Activated T-cell treated with anti-CD3 and anti-CD28 coated beads, Interleukin-2, amount 50 U/mL, for 4 hours (primary cell): ENCODE measurements at regions not wholly inside any gene's neighbourhood (a gene's known extent, or its start where the extent isn't known, plus 50 kb on each side); places are given as distances from the start of the nearest gene placed in this dataset.

ENCODE experiments used
- ATAC-seq, 2 donors: fragments of 200-7000 bp; cut with Tn5 transposase; one replicate each; pipeline ENCODE4 v1.10.0; 2021
- DNase-seq: peaks from one replicate; pipeline ENCODE4 v3.0.0-alpha.2; 2020
- H3K27me3 Mint-ChIP-seq: one replicate; pipeline ENCODE4 v1.8.0; 2021; ENCODE audit warnings: low read depth, mixed read lengths
- H3K36me3 Mint-ChIP-seq: one replicate; pipeline ENCODE4 v1.8.0; 2022; ENCODE audit warnings: mixed read lengths; ENCODE audit not compliant: insufficient read depth
- H3K4me1 Mint-ChIP-seq: one replicate; pipeline ENCODE4 v1.8.0; 2021; ENCODE audit warnings: low read depth, mixed read lengths
- H3K4me3 Mint-ChIP-seq: one replicate; pipeline ENCODE4 v1.8.0; 2021; ENCODE audit warnings: mild to moderate bottlenecking, moderate library complexity, mixed read lengths
- H3K9me3 Mint-ChIP-seq: one replicate; pipeline ENCODE4 v1.8.0; 2021; ENCODE audit warnings: mixed read lengths

GRCh38 chr4:138021139-138021830 is 220.9 kb downstream of the SLC7A11 start:
- no peaks in the 10 kb centered on the region for H3K27me3 Mint-ChIP-seq

DNA sequence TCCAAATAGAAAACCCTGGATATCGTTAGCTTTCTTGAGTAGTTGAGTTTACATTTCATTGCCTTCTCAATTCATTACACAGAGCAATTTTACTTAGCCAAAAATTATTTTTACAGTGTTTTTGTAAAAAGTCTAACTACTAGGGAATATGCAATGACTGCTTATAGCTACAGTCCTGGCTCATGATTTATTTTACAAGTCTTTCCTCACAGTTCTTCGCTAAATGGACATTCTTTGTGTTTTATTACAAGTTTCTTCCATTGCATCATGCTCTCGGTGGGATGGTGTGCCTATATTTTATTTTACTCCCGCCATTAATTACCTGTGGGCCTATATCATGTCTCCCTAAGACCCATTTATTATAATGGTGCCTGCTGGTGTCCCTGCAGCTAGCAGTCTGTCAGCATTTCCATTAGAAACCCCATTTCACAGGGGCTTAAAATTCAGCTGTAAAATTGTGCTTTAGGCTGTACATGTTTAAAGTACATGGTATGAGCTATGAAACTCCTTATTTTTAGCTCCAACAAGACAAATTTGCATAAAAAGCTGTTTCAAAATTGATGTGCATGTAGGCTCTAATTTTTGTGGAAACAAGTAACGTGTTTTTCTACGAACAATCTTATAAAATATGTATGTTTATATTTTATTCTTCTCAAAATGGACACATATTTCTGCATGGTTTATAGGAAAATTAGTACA is 227.4 kb downstream of the SLC7A11 start:
- DNase-seq = no peak
- Mint-ChIP-seq H3K27me3 (no peaks in the 10 kb centered on the region), H3K4me3 (no peak overlapping the region), H3K36me3 (no peaks in the 10 kb centered on the region), H3K4me1 (no peaks in the 10 kb centered on the region), H3K9me3 (no peaks in the 10 kb centered on the region)
- no peak for ATAC-seq

More at GRCh38 chr4:138021139-138021830, 220.9 kb downstream of the SLC7A11 start:
- DNase-seq (no peak), ATAC-seq (no peak)
- Mint-ChIP-seq H3K9me3 (no peaks in the 10 kb centered on the region), H3K36me3 (no peaks in the 10 kb centered on the region), H3K4me1 (no peaks in the 10 kb centered on the region), H3K4me3 (no peak overlapping the region)

DNA sequence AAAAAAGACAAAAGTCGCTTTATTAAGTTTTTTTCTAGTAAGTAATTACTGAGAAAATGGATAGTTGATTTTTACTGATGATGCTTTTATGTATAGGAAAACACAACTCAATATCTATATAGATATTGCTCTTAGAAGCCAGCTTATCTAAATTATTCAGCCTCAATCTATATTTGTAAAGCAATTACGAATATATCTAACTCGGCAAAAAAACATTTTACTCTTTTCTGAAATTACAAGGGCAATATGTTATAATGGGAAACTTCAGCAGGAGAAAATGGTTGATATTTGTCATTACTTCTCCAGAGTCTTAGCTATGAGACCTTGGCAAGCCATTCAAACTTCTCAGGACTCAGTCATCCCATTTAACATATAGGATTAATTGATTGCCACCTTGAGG is 228.5 kb downstream of the SLC7A11 start:
- Mint-ChIP-seq H3K9me3 (no peaks in the 10 kb centered on the region), H3K27me3 (no peaks in the 10 kb centered on the region)
- ATAC-seq = no peak

DNA sequence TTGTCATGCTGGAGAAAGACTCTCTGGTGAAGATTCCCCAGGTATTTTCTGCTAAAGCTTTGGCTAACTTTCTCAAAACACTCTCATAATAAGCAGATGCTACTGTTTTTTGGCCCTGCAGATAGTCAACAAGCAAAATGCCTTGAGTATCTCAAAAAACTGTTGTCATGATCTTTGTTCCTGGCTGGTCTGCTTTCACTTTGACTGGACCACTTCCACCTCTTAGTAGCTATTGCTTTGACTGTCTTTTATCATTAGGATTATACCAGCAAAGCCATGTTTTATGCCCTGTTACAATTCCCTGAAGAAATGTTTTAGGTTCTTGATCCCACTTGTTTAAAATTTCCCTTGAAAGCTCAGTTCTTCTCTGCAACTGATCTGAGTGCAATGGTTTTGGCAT is 231.5 kb downstream of the SLC7A11 start:
- no peak for ATAC-seq
- DNase-seq = no peak
- H3K36me3 Mint-ChIP-seq = no peaks in the 10 kb centered on the region
- no peaks in the 10 kb centered on the region for H3K9me3 Mint-ChIP-seq
- H3K4me3 Mint-ChIP-seq = no peak overlapping the region
- no peaks in the 10 kb centered on the region for H3K4me1 Mint-ChIP-seq
- no peaks in the 10 kb centered on the region for H3K27me3 Mint-ChIP-seq

More for the DNA sequence above, 228.5 kb downstream of the SLC7A11 start:
- no peak overlapping the region for H3K4me3 Mint-ChIP-seq
- DNase-seq = no peak
- no peaks in the 10 kb centered on the region for H3K4me1 Mint-ChIP-seq
- H3K36me3 Mint-ChIP-seq = no peaks in the 10 kb centered on the region

GRCh38 chr4:138007572-138007971 is 234.6 kb downstream of the SLC7A11 start:
- H3K27me3 Mint-ChIP-seq = no peaks in the 10 kb centered on the region
- ATAC-seq (no peak), DNase-seq (no peak)
- H3K4me3 Mint-ChIP-seq = no peak overlapping the region
- no peaks in the 10 kb centered on the region for H3K36me3 Mint-ChIP-seq
- H3K4me1 Mint-ChIP-seq = no peaks in the 10 kb centered on the region
- H3K9me3 Mint-ChIP-seq = no peaks in the 10 kb centered on the region

- DNase-seq (no peak), ATAC-seq (no peak)
- Mint-ChIP-seq H3K4me3 (no peak overlapping the region), H3K36me3 (no peaks in the 10 kb centered on the region), H3K9me3 (peaks cover 4% of the 10 kb centered on the region), H3K27me3 (no peaks in the 10 kb centered on the region), H3K4me1 (no peaks in the 10 kb centered on the region)
Measured at GRCh38 chr4:138005486-138005885, 236.7 kb downstream of the SLC7A11 start.

DNA sequence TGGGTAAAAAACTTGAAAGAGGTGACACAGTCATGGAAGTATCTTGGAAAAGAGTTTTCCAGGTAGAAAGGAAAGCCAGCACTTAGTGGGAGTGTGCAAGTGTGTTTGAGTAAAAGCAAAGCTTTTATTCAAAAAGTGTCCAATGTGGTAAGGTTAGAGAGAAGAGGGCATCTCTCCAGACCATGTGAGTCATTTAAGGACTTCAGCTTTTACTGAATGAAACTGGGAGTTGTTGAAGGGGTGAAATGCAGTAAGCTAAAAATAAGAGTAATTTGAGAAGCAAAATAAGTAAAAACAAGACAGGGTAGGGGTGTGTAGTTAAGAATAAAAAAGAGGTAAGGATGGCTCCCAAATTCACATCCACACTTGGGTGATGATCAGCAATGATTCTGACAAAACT is 238.9 kb downstream of the SLC7A11 start:
- Mint-ChIP-seq H3K4me3 (no peak overlapping the region), H3K9me3 (peaks cover 4% of the 10 kb centered on the region), H3K27me3 (no peaks in the 10 kb centered on the region), H3K36me3 (no peaks in the 10 kb centered on the region), H3K4me1 (no peaks in the 10 kb centered on the region)
- ATAC-seq (no peak), DNase-seq (no peak)

DNA sequence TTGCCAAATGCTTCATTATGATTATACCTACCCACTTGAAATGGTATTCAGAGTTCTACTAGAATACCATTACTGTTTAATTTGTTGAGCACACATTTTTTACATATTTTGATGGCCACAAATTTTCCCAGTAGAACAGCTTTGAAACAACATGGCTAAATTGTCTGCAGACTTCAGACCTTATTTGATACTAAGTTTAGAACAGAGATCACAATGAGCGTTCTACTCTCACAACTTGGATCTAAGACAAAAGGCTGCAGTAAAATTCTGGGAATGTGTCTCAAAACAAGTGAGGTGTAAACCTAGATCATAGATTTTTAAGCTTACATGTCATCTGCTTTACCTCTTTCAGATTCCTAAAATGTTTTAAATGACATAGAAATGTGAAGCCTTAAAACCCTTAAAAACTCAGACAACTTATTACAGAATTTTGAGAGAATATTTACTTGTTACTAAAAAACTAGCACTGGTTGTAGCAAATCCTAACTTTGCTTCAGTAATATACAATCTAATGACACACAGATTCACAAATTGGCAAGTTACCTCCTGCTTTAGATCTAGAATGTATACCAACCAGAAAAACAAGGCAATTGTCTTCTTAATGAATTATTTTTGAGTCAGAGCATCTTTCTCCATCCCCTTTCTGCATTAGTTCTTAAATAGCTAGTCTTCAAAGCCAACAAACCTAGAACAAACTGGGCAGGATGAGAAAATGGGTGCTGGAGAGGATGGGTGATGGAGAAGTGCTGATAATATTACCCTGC is 243.3 kb downstream of the SLC7A11 start:
- H3K4me1 Mint-ChIP-seq = no peaks in the 10 kb centered on the region
- no peaks in the 10 kb centered on the region for H3K36me3 Mint-ChIP-seq
- no peak overlapping the region for H3K4me3 Mint-ChIP-seq
- H3K27me3 Mint-ChIP-seq = no peaks in the 10 kb centered on the region
- no peak for DNase-seq
- peaks cover 4% of the 10 kb centered on the region for H3K9me3 Mint-ChIP-seq
- ATAC-seq = no peak

DNA sequence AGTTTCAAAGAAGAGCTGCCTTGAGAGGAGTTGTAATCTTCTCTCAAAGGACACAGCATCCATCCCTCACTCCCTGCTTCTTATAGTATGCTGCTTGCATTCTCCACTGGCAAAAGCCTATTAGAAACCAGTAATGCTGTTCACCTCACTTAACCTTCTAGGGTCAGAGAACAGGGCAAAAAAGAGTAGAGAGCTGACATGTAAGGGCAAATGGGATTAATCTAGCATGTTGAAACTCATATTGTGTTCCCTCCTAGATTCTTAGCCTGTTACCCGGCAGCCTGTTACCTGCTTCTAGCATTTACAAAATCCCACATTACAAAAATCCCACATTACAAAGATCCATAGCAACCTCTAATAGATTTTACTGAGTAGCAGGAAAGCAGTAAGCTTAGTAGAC is 244.7 kb downstream of the SLC7A11 start:
- ATAC-seq (no peak), DNase-seq (no peak)
- peaks cover 4% of the 10 kb centered on the region for H3K9me3 Mint-ChIP-seq

DNA sequence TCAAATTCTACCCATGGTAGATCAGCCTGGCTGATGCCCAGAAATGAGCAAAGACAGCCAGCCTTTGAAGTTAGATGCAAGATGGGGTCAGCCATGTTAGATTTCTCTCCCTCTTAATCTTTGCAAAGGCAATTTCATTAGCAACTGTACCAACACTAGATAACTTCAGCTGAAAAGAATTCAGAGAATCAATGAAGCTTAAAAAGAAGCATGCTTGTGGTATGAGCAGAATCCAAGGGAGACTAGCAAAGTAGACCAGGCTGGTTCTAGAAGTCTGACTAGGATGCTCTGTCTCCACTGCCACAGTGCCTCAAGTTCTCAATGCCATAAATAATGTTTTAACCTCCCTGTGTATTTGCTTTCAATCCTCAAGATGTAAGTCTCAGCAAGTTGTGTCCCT is 247.3 kb downstream of the SLC7A11 start:
- H3K27me3 Mint-ChIP-seq = no peaks in the 10 kb centered on the region

More for the DNA sequence above, 244.7 kb downstream of the SLC7A11 start:
- no peaks in the 10 kb centered on the region for H3K4me1 Mint-ChIP-seq
- H3K27me3 Mint-ChIP-seq = no peaks in the 10 kb centered on the region
- H3K4me3 Mint-ChIP-seq = no peak overlapping the region
- no peaks in the 10 kb centered on the region for H3K36me3 Mint-ChIP-seq

GRCh38 chr4:137993232-137993631 is 248.9 kb downstream of the SLC7A11 start:
- H3K4me3 Mint-ChIP-seq = no peak overlapping the region
- H3K9me3 Mint-ChIP-seq = peaks cover 3% of the 10 kb centered on the region
- no peaks in the 10 kb centered on the region for H3K36me3 Mint-ChIP-seq
- ATAC-seq (no peak), DNase-seq (no peak)
- no peaks in the 10 kb centered on the region for H3K4me1 Mint-ChIP-seq
- no peaks in the 10 kb centered on the region for H3K27me3 Mint-ChIP-seq

More for the DNA sequence above, 247.3 kb downstream of the SLC7A11 start:
- ATAC-seq (no peak), DNase-seq (no peak)
- H3K9me3 Mint-ChIP-seq = no peaks in the 10 kb centered on the region
- H3K36me3 Mint-ChIP-seq = no peaks in the 10 kb centered on the region
- no peaks in the 10 kb centered on the region for H3K4me1 Mint-ChIP-seq
- H3K4me3 Mint-ChIP-seq = no peak overlapping the region

DNA sequence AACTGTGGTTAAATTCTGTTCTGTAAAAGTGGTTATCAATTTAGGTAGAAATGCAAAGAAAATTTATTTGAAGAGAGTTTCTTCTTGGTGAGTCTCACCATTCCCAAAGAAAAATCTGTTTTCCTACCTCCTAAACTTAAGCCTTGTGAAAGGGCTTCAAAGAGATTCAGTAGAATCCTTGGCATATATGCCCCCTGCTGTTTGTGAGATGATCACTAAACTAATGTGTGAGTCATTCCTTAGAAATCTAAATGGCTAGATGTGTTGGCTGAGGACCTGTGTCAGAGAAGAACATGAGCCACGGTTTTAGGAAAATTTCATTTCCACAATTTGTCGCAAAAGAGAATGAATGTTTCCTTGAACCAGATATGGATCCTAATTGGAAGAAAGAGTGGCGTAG is 260.9 kb downstream of the SLC7A11 start:
- no peaks in the 10 kb centered on the region for H3K27me3 Mint-ChIP-seq
- no peak for ATAC-seq
- H3K4me1 Mint-ChIP-seq = no peaks in the 10 kb centered on the region
- no peak overlapping the region for H3K4me3 Mint-ChIP-seq
- H3K36me3 Mint-ChIP-seq = no peaks in the 10 kb centered on the region
- H3K9me3 Mint-ChIP-seq = peaks cover 4% of the 10 kb centered on the region
- no peak for DNase-seq

- no peak for DNase-seq
- no peaks in the 10 kb centered on the region for H3K27me3 Mint-ChIP-seq
- no peaks in the 10 kb centered on the region for H3K36me3 Mint-ChIP-seq
- H3K4me3 Mint-ChIP-seq = no peak overlapping the region
- no peak for ATAC-seq
- H3K4me1 Mint-ChIP-seq = no peaks in the 10 kb centered on the region
- H3K9me3 Mint-ChIP-seq = no peaks in the 10 kb centered on the region
Measured at GRCh38 chr4:137980641-137981040, 261.5 kb downstream of the SLC7A11 start.

- Mint-ChIP-seq H3K27me3 (no peaks in the 10 kb centered on the region), H3K9me3 (no peaks in the 10 kb centered on the region), H3K36me3 (no peaks in the 10 kb centered on the region), H3K4me1 (no peaks in the 10 kb centered on the region), H3K4me3 (no peak overlapping the region)
- DNase-seq (no peak), ATAC-seq (no peak)
Measured at GRCh38 chr4:137979938-137980337, 262.2 kb downstream of the SLC7A11 start.
